Sigmoid colon (tissue), 3 donors: ENCODE measurements at regions not wholly inside any gene's neighbourhood (a gene's known extent, or its start where the extent isn't known, plus 50 kb on each side); places are given as distances from the start of the nearest gene placed in this dataset.

ENCODE experiments used
- CTCF ChIP-seq, 4 experiments: fragments of 450-650 bp in 3 of 4; fragments of 200-600 bp in 1 of 4; IDR thresholded peaks; one replicate each; pipeline ENCODE4 v1.5.1; 2016 to 2019; ENCODE audit warnings: antibody characterized with exemption in 4 of 4, mild to moderate bottlenecking in 3 of 4, moderate library complexity in 2 of 4
- POLR2A ChIP-seq, 2 donors: fragments of 450-650 bp; IDR thresholded peaks; one replicate each; pipeline ENCODE4 v1.6.1; 2016; ENCODE audit warnings: antibody characterized with exemption in 2 of 2, mild to moderate bottlenecking in 2 of 2, moderate library complexity in 2 of 2

DNA sequence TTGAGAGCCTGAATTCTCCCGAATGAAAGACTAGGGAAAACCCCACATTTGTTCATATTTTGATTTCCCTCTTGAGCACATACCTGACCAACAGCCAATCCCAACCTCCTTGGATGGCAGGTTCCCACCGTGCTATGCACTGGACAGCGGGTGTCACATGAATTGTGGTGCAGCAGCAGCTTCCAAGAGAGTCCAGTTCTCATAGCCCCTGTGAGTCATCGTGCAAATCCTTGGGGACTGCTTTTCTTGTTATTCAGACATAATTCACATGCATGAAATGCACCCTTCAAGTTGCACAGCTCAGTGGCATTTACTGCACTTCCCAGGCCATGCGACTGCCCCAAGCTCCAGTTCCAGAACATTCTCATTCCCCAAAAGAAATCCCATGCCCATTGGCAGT is 67.8 kb upstream of the PPP2R2D start:
- no peak for TF ChIP-seq CTCF (IDR thresholded peaks at IDR 0.05)
- no peak for TF ChIP-seq POLR2A (IDR thresholded peaks at IDR 0.05)
